GM12873 (cell line): ENCODE measurements at regions not wholly inside any gene's neighbourhood (a gene's known extent, or its start where the extent isn't known, plus 50 kb on each side); places are given as distances from the start of the nearest gene placed in this dataset.

Experiments used
- CTCF ChIP-seq: IDR thresholded peaks from 2 replicates; pipeline ENCODE4 v1.5.1; 2012; ENCODE audit warnings: low read depth, mild to moderate bottlenecking, moderate library complexity, low read length, control low read depth; ENCODE audit not compliant: insufficient read depth; ENCODE audit errors: missing control alignments

- TF ChIP-seq CTCF, result no peak
Measured at GRCh38 chr5:66475731-66476130, 120.5 kb upstream of the MAST4 start.

GRCh38 chr5:66477596-66477995 lies 118.6 kb upstream of the MAST4 start:
- no peak for TF ChIP-seq CTCF

GRCh38 chr5:66494437-66494836 lies 101.8 kb upstream of the MAST4 start:
- peak; percentile 48 for TF ChIP-seq CTCF

GRCh38 chr5:66498791-66499207 lies 97.4 kb upstream of the MAST4 start:
- peak; percentile 28 for TF ChIP-seq CTCF

GRCh38 chr5:66503203-66503789 lies 92.9 kb upstream of the MAST4 start:
- no peak for TF ChIP-seq CTCF

GRCh38 chr5:66507106-66507505 lies 89.1 kb upstream of the MAST4 start:
- no peak for TF ChIP-seq CTCF

GRCh38 chr5:66511491-66511890 lies 84.7 kb upstream of the MAST4 start:
- no peak for TF ChIP-seq CTCF
